ENCODE measurements at regions not wholly inside any gene's neighbourhood (a gene's known extent, or its start where the extent isn't known, plus 50 kb on each side); places are given as distances from the start of the nearest gene placed in this dataset.

DNA sequence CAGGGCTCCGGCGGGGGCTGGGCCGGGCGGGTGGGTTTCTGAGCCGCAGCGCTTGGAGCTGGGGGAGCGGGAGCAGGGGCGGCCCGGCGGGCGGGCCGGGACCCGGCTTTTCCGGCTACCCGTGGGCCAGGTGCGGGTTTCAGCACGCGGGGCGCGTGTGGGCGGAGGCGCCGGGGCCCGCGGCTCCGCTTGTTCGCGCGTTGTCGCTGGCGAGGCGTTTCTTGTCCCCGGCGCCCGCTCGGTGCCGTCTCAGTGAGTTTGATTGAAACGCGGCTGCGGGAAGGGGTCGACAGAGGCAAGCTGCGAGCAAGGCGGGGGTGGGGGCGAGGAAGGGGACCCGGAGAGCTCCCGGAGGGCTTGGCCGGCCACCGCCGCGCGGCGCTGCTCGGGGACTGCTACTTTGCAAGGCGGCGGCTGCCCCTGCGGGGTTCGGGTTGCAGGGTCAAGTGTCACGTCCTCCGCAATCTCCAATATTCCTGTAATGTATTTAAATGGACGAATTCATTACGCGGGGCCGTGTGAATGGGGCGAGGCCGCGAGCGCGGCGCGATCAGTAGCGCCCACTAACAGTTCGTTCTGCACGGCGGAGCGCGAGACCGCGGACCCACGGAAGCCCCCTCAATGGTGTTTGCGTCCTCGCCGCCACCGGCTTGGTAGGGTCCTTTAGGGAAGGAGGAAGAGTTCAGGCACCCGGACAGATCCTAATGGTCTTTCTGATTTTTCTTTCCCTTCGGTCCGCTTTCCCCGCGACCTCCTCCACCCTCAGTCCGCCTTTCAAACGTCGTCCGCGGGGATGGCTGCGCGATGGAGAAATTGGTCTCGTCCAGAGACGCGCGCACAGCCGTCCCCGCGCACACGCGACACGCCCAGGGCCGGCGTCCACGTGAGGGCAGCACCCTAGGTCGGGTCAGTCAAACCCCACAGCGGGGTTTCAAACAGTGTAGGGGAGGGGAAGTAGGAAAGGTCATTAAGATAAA, 76.9 kb downstream of the INSIG1 start (continued):
- TF ChIP-seq NFE2L1 (tag; IDR thresholded peaks at IDR 0.05; ENCODE audit: borderline replicate concordance, low read depth): no peak
- TF ChIP-seq CBX2 (IDR thresholded peaks at IDR 0.05; ENCODE audit: insufficient read depth, low read length, poor library complexity, severe bottlenecking): no peak
- no peak for TF ChIP-seq FOXP4 (CRISPR knock-in tag; IDR thresholded peaks at IDR 0.05; ENCODE audit: borderline replicate concordance)
- no peak for TF ChIP-seq ZNF57 (CRISPR knock-in tag; IDR thresholded peaks at IDR 0.05)
- TF ChIP-seq HMG20B (CRISPR knock-in tag; IDR thresholded peaks at IDR 0.05): no peak
- TF ChIP-seq ZNF740 (CRISPR knock-in tag; IDR thresholded peaks at IDR 0.05): no peak
- TF ChIP-seq ZNF740 (tag; IDR thresholded peaks at IDR 0.05): no peak
- TF ChIP-seq ZNF12 (CRISPR knock-in tag; IDR thresholded peaks at IDR 0.05): no peak
- no peak for TF ChIP-seq CXXC5 (CRISPR knock-in tag; IDR thresholded peaks at IDR 0.05)

All from K562 (cell line).